Activated T-cell treated with anti-CD3 and anti-CD28 coated beads for 24 hours (primary cell): ENCODE measurements at regions not wholly inside any gene's neighbourhood (a gene's known extent, or its start where the extent isn't known, plus 50 kb on each side); places are given as distances from the start of the nearest gene placed in this dataset.
"Not testable (repeated sequence)": the region's sequence is repeated elsewhere in the genome, so short reads cannot be mapped to it uniquely, and the experiment has no call there.

Experiments used
- DNase-seq: peaks from one replicate; pipeline ENCODE4 v3.0.0-alpha.2; 2020; ENCODE audit warnings: low read depth

DNA sequence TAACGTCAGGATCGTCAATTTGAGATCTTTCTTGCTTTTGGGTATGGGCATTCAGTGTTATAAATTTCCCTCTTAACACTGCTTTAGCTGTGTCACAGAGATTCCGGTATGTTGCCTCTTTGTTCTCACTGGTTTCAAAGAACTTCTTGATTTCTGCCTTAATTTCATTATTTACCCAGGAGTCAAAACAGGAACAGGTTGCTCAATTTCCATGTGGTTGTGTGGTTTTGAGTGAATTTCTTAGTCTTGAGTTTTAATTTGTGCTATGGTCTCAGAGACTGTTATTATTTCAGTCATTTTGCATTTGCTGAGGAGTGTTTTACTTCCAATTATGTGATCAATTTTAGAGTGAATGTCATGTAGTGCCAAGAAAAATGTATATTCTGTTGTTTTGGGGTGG, 153.1 kb downstream of the PCDH17 start:
- DNase-seq = no peak

DNA sequence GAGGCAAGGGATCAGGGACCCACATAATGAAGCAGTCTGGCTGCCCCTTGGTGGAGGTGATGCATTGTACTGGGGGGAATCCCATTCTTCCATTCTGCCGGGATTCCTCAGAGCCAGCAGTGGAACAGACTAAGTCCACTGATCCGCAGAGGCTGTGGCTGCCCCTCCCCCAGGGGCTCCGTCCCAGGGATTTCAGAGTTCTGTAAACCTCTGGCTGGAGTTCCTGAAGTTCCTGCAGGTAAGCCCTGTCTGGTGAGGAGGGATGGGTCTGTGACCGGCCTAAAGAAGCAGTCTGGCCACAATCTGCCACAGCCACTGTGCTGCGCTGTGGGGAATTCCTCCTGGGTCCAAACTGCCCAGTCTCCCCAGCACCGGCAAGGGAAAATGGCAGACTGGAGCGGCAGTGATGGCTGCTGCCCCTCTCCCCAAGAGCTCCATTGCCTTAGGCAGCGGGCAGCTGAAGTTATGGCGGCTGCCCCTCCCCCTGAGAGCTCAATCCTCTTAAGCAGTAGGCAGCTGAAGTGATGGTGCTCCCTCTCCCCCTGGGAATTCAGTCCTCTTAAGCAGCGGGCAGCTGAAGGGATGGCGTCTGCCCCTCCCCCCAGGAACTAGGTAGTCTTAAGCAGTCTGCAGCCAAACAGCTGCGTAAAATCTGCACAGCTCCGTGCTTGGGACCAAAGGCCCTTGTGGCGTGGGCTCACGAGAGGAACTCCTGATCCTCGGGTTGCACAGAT, 155.7 kb downstream of the PCDH17 start:
- no peak for DNase-seq

DNA sequence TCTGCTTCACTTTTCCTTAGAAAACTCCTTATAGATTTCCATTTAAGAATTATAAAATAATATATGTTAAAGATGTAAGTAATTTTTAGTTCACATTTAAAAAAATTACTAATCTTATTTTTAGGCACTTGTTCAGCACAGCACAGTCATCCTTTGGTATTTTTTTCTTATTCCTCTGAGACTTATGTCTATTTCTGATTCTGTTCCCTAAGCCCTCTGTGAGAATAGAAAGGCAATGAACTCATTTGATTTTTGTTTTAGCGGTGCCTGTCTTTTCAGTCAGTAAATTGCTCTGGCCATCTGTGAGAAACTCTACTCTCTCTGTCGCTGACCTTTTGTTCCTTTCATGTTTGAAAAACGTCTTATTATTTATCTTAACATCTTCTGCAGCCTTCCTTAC, 168.1 kb downstream of the PCDH17 start:
- no peak for DNase-seq

DNA sequence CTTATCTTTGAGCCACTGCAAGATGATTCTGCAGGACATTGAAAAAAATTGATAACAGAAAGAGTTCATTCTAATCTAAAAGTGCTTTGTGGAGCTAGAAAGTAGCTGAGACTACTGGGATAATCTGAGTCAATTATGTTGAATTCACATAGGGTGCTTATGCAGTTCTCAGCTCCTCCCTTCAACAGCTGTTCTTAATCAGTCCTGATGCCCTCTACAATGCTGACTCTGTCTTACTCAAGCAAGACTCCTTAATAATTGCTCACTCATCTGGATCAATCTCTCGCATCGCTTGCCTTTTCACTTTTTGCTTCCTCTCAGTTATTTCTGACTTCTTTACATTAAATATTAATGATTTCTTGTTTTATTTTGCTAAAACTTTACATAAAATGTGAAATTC, 182.1 kb downstream of the PCDH17 start:
- no peak for DNase-seq

DNA sequence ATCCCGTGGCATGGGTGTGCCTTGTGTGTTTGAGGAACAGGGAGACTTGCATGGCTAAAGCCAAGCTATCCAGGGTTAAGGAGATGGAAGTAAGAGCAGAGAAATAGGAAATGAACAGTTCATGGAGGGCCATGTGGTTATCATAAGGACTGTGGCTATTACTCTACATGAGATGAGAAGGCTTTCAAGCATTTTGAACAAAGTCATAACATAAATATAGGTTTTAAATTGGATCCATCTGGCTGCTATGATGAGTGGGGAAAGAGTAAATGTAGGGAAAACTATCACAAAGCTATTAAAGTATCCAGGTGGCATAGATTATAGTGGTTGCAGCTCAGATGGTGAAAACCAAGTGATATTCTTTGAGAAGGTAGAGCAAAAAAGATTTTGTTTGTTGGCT, 184.1 kb downstream of the PCDH17 start:
- DNase-seq = no peak

DNA sequence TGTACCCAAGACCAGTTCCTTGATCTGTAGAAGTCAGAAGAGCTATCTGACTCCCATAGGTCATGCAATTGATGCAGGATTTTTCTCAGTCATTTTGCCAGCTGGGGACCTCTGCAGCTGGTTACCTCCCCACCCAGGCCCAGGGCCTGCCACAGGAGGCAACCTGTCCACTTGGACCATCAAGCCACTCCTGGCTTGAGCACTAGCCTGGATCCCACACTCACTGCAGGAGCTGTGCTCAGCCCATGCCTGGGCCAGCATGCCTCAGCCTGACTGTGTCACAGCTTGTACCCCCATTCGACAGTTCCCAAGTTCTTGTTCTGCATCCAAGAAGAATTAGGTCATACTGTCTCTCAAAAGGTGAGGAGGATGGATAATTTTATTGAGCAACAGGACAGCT, 189.4 kb downstream of the PCDH17 start:
- no peak for DNase-seq

DNA sequence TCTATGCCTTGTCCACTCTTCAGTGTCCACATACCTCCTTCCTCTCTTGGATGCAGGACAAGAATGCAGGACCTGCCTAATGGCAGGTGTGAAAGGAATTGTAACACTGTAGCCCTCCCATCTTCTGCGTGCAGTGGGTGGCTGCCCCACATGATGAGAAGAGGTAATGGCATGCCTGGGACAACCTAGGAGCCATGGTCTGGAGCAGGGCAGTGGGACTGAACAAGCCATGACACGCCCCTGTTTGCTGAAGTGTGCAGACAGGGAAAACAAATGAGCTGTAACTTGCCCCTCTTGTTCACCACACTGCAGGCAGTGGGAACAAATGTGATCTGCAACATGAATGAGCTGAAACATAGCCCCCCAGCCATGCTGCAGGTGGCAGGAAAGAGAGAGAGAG, 192.2 kb downstream of the PCDH17 start:
- no peak for DNase-seq

DNA sequence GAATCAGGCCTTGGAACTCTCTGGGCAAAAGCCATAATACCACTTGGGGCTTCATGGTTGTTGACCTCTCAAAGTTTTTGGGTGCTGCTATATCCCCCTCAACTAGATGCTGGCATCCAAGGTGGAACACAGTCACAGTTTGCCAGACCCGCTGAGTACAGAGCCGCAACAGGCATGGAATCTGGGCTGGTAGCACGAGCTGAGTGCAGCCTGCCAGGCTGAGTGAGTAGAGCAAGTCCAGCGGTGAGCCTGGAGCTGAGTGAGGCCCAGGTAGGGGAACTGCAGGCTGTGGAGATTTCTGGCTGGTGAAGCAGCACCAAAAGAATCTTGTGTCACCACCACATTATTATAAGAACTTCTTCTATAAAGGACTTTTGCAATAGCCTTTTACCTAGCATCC, 192.6 kb downstream of the PCDH17 start:
- no peak for DNase-seq

DNA sequence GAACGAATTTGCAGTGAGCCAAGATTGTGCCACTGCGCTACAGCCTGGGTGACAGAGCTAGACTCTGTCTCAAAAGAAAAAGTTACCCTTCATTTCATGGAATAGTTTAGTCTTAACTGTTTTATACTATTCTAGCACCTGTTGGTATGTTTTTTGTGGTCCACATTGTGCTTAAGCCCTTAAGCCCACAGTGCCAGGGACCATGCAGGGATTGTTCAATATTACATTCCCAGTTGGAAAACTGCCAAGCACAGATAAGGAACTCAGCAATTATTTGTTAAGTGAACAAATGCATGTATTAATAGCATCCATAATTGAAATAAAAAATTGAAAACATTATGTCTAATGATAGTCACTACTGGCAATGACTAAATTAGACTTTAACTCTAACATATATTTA, 193.5 kb downstream of the PCDH17 start:
- no peak for DNase-seq

DNA sequence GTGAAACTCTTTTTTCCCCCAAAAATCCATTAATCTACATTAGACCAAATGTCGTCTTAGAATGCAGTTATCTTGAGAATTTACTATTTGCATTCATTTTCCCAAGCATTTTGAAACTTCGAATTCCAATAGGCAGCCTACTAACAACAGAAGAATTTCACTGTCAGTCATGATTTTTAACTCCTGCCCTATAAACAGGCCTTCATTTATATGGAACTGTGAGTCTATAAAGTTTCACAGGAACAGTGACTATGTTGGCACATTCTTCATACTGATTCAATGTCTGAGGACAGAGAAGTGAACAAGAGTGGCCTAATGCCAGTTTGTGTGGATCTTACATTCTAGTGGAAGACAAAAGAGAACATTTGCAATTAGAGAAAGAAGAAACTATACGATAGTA, 198.0 kb downstream of the PCDH17 start:
- DNase-seq = no peak

DNA sequence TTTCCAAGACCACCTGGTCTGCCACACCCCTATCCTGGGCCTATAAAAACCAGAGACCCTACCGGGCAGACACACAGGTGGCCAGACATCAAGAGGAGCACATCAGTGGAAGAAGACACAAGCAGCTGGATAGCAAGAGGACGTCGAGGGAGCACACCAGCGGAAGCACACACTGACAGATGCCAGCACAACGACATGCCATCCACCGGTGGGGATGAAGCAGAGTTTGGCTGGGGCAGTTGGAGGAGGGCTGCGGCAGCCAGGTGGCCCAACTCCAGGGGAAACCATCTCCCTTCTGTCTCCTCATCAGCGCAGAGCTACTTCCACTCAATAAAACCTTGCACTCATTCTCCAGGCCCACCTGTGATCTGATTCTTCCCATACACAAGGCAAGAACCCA, 200.6 kb downstream of the PCDH17 start:
- no peak for DNase-seq

DNA sequence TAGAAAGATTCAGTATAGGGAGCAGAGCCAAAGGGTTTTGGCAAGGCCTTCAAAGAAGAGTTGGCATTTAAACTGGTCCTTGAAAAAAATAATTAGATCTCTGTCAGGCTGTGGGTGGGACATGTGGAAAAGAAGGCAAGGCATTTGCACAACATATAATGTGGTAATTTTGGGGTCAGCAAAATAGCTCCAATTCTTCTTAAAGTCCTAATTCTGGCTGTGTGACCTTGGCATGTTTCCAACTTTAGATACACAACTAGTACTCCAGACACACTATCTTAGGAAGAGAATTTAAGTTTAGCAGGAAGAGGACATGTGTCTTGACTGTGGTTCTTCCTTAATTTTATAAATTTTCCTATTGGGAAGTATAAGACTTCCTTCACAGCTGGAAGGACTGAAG, 206.3 kb downstream of the PCDH17 start:
- DNase-seq = no peak

DNA sequence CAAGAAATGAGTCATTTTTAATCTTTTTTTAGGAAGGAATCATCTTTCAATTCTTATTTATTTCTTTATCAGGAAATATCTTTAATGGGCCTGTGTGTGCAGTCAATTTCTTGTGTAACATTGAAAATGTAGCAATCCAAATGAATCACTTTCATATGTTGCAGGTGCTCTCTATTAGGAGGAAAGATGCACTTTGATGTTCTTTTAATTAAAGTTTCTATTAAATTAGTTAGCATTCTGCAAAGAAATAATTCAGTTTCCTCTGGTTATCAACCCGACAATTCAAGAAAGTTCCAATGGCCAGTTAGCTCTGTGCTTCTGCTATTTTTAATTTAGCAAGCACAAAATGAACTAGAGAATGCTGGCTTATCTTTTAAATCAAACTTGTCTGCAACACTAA, 212.0 kb downstream of the PCDH17 start:
- no peak for DNase-seq

DNA sequence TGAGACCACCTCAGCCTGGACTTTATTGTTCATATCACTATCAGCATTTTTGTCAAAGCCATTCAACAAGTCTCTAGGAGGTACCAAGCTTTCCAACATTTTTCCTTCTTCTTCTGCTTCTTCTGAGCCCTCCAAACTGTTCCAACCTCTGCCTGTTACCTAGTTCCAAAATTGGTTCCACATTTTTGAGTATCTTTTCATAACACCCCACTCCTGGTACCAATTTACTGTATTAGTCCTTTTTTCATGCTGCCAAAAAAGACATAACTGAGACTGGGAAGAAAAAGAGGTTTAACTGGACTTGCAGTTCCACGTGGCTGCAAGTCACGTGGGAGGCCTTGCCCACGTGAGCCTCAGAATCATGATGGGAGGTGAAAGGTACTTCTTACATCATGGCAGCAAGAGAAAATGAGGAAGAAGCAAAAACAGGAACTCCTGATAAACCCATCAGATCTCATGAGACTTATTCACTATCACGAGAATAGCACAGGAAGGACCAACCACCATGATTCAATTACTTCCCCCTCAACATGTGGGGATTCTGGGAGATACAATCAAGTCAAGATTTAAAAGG, 215.1 kb downstream of the PCDH17 start:
- DNase-seq = no peak

DNA sequence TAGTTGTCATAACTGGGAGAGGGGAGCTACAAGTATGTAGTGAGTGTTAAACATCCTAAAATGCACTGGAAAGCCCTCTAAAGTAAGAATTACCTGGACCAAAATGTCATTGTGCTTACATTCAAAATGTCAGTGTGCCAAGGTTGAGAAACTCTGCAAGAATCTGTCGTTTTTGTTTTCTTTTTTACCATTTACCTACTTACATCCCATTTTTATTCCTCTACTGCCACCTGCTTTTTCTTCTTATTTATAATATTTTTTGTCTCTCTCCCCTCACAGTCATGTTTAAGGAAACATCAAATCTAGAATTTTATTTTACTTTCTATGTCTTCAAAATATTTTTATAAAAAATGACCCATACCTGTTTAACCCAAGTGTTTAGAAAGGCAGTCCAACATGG, 226.4 kb downstream of the PCDH17 start:
- no peak for DNase-seq

DNA sequence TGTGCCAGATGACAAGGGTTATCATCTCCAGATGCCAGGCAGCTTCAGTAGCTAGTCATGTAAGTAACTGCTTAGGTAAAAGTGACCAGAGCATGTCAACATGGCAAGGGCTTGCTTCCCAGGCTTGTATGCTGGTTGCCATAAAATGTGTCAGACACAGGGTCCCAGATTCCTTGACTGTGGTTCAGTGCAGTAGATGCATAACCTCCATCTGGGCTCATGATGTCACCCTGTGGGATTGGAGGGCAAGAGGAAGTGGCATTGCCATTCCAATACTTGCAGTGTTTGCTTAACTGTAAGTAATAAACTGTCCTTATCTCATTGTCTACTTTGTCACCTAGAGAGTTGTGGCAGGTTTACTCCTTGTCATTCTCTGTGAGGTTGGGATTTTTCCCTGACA, 226.8 kb downstream of the PCDH17 start:
- DNase-seq = no peak

DNA sequence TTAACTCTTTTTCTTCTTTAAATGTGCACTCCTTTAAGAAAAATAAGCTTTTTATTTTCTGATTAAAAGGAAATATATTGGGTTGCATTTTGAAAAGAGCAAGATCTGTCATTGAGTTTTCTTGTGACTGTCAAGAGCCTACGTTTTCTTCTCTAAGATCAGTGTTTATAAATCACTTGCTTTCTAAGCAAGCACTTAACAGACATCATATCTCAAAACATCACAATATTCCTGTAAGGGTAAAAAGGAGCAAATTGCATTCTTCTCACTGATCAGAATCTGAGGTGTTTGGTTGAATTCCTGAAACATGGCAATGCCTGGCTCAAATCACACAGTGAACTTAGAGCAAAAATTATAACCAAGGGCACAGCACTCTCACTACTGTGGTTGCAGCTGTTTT, 231.3 kb downstream of the PCDH17 start:
- DNase-seq = no peak

DNA sequence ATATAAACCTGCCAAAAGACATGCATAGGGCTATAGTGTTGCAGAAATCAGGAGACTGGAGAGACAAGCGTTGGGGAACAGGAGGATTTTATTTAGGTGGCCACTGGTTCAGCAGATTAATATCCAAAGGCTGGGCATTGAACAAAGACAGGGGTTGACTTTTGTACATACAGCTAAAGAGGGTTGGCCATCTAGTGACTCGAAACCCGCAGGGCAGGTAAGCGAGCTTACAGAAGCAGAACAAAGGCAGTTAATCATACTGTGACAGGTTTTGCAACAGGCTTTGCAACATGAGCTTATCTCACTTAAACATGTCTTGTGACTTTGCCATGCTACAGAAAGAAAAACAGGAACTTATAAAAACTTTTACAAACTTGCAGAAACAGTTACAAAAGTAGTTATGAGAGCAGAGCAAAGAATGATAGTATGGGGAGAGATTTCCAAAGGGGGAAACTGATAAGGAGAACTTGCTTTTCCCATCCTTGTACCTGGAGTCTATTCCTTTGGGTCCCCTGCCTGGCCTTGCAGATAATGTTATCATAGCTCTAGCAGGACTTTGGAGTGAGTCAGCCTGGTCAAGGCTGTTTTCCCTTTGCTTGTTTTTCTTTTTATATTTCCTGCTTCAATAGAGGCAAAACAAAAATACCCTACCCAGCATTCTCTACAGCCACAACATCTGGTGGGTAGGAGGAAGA, 234.2 kb downstream of the PCDH17 start:
- no peak for DNase-seq

DNA sequence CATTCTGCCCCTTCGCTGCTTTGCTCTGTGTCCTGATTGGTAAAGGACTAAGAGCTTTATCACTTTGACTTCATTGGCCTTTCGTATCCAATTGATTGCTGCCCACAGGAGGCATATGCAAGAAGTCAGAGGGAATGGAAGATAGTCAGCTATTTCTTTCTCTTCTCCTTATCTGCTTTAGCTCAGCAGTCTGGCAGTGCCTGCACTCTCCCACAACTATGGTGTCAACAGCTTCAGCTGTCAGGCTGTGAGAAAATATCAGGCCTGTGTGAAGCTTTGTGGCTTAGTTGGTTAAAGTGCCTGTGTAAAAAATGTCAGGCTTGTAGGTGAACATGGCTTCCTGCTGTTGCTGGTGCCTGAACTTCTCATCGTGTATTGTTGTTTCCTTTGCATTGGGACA, 243.0 kb downstream of the PCDH17 start:
- DNase-seq = no peak

DNA sequence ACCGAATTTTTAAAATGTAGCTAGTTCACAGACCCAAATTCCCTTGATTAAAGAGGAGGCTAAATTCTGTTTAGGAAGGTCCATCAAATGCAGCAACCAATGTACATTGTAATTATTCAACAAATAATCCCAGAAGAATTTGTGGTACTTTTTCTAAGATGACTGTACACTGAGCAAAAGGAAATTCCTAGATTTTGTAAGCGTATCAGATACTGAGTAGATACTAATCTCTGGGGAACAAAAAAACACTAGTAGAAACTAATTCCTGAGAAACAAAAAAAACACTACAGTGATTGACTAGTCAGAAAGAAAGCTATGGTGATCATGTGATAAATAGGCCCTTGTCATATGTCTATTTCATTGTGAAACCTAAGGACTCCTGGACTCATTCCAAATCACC, 246.1 kb downstream of the PCDH17 start:
- no peak for DNase-seq

DNA sequence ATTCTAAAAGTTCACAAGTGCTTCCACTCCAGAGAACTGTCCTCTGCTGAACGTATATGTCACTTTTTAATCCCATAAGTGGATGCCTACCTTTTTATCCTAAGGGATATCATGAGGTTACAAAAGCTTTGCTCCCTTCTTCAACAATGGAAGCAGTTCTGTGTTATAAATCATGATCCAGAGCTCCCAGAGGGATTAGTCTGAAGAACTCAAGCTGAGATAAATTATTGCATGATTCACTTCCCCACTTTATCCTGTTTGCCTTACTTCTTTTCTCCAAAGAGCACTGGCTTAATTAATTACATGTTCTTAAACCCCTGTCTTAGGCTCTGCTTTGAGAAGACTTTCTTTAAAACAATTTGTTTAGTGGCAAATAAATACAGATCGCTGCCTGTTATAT, 246.7 kb downstream of the PCDH17 start:
- no peak for DNase-seq

DNA sequence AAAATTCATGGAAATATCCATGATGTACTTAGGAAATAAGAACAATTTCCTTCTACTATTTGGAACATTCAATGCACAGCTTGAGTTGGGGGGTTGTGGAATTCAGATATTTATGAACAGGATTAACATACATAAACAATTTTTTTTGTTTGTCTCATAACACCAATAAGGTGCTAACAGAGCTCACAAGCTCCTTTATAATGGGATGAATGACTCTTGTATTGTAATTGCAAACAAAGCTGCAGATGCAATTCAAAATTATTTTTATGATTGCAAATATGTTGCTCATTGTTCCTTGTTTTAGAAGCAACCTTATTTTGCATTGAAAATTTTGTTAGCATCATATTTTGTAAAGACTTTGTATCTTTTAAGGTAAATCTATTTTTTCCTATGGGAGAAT, 265.7 kb downstream of the PCDH17 start:
- DNase-seq = no peak

DNA sequence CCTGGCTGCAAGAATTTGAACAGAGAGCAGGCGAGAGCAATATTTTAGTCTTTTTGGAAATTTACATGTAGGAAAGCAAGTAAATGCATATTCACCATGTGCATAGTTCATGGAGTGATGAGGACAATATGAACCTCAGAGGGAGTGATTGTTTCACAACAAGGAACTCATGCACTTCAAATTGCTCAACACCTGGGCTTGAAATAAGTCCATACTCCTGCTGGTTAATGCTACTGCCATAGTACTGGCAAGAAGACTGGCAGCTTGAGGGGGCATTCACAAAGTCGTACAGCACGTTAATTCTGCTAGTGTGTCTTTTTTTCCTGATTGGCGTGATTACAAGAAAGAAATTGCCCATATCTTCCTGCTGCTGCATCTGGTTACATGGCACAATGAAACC, 267.6 kb downstream of the PCDH17 start:
- DNase-seq = no peak

DNA sequence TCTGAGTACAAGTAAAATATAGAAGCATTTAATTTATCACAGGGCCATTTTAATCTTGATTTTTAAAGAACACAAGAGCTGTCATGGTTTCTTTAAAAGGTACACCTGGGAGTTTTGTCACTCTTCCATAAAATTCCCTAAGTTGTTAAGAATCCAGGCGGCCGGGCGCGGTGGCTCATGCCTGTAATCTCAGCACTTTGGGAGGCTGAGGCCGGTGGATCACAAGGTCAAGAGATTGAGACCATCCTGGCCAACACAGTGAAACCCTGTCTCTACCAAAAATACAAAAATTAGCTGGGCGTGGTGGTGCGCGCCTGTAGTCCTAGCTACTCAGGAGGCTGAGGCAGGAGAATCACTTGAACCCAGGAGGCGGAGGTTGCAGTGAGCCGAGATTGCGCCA, 278.3 kb downstream of the PCDH17 start:
- not testable (repeated sequence) for DNase-seq
